Loucy (cell line): ENCODE measurements at regions not wholly inside any gene's neighbourhood (a gene's known extent, or its start where the extent isn't known, plus 50 kb on each side); places are given as distances from the start of the nearest gene placed in this dataset.
"Not testable (repeated sequence)": the region's sequence is repeated elsewhere in the genome, so short reads cannot be mapped to it uniquely, and the experiment has no call there.

Experiments
- H2AFZ ChIP-seq: fragments of 200-600 bp; sonication (generic); 2 replicates; pipeline ENCODE4 v1.6.0; 2016; ENCODE audit warnings: antibody characterized with exemption, mild to moderate bottlenecking, low read length, moderate library complexity
- H3F3A ChIP-seq: fragments of 200-600 bp; 2 replicates; pipeline ENCODE4 v1.6.0; 2016; ENCODE audit warnings: antibody characterized with exemption, low read depth, mild to moderate bottlenecking
- H3K27me3 ChIP-seq: fragments of 200-600 bp; sonication (generic); 2 replicates; pipeline ENCODE4 v1.6.1; 2014; ENCODE audit warnings: low read length, mild to moderate bottlenecking; ENCODE audit not compliant: insufficient read depth, poor library complexity, severe bottlenecking
- H3K36me3 ChIP-seq: fragments of 200-600 bp; sonication (generic); 2 replicates; pipeline ENCODE4 v1.6.1; 2016; ENCODE audit warnings: low read length; ENCODE audit not compliant: insufficient read depth
- H3K4me1 ChIP-seq: fragments of 200-600 bp; sonication (generic); 2 replicates; pipeline ENCODE4 v1.5.1; 2014; ENCODE audit warnings: low read length, mild to moderate bottlenecking; ENCODE audit not compliant: insufficient read depth, poor library complexity, severe bottlenecking
- H3K4me2 ChIP-seq: fragments of 200-600 bp; sonication (generic); 2 replicates; pipeline ENCODE4 v1.6.0; 2014; ENCODE audit warnings: antibody characterized with exemption, low read length, low read depth, mild to moderate bottlenecking; ENCODE audit not compliant: poor library complexity, severe bottlenecking
- H3K4me3 ChIP-seq: fragments of 200-600 bp; sonication (generic); 2 replicates; pipeline ENCODE4 v1.5.1; 2014; ENCODE audit warnings: low read length, mild to moderate bottlenecking, mixed read lengths; ENCODE audit not compliant: poor library complexity, severe bottlenecking
- H3K79me2 ChIP-seq: fragments of 200-600 bp; sonication (generic); 2 replicates; pipeline ENCODE4 v1.6.1; 2014; ENCODE audit warnings: low read length; ENCODE audit not compliant: insufficient read depth
- H3K9ac ChIP-seq: fragments of 200-600 bp; sonication (generic); 2 replicates; pipeline ENCODE4 v1.6.0; 2014; ENCODE audit warnings: mild to moderate bottlenecking, low read depth, low read length, moderate library complexity; ENCODE audit not compliant: poor library complexity, severe bottlenecking
- H3K9me2 ChIP-seq: fragments of 200-600 bp; sonication (generic); replicated peaks from 2 replicates; pipeline ENCODE4 v1.6.1; 2016; ENCODE audit warnings: low read depth, low read length, mixed read lengths
- H3K9me3 ChIP-seq: fragments of 200-600 bp; sonication (generic); 2 replicates; pipeline ENCODE4 v1.6.1; 2014; ENCODE audit warnings: mild to moderate bottlenecking, antibody characterized with exemption, low read length, low read depth; ENCODE audit not compliant: insufficient read depth
- H4K20me1 ChIP-seq: fragments of 200-600 bp; sonication (generic); 2 replicates; pipeline ENCODE4 v1.6.0; 2014; ENCODE audit warnings: antibody characterized with exemption, low read length, mild to moderate bottlenecking; ENCODE audit not compliant: insufficient read depth, poor library complexity, severe bottlenecking
- CTCF ChIP-seq: fragments of 200-600 bp; sonication (generic); conservative IDR thresholded peaks from 2 replicates; pipeline ENCODE4 v1.5.1; 2014; ENCODE audit warnings: mild to moderate bottlenecking, antibody characterized with exemption, low read length
- EZH2phosphoT487 ChIP-seq: fragments of 200-600 bp; IDR thresholded peaks from 2 replicates; pipeline ENCODE4 v1.6.1; 2018; ENCODE audit warnings: antibody characterized with exemption, mild to moderate bottlenecking, moderate library complexity, borderline replicate concordance

- no peaks in the 10 kb centered on the region for H3F3A ChIP-seq
- H3K4me2 ChIP-seq: no peak overlapping the region
- H3K27me3 ChIP-seq: no peaks in the 10 kb centered on the region
- H3K9ac ChIP-seq: no peak overlapping the region
- H3K9me2 ChIP-seq: no peaks in the 10 kb centered on the region
- H3K9me3 ChIP-seq: no peaks in the 10 kb centered on the region
- no peak overlapping the region for H3K4me3 ChIP-seq
- no peaks in the 10 kb centered on the region for H4K20me1 ChIP-seq
- no peak overlapping the region for H2AFZ ChIP-seq
- H3K4me1 ChIP-seq: no peaks in the 10 kb centered on the region
- no peaks in the 10 kb centered on the region for H3K36me3 ChIP-seq
- no peaks in the 10 kb centered on the region for H3K79me2 ChIP-seq
- no peak for TF ChIP-seq CTCF
- TF ChIP-seq EZH2phosphoT487: no peak
Observed at GRCh38 chr13:67509018-67509417, 278.9 kb upstream of the PCDH9 start.

- not testable (repeated sequence) for H4K20me1 ChIP-seq, H3F3A ChIP-seq, H3K9me2 ChIP-seq, H3K4me3 ChIP-seq, H3K79me2 ChIP-seq, H3K27me3 ChIP-seq, H3K4me2 ChIP-seq, H3K4me1 ChIP-seq, H3K9me3 ChIP-seq, H3K36me3 ChIP-seq, H2AFZ ChIP-seq, H3K9ac ChIP-seq
Observed at GRCh38 chr13:67508275-67508674, 278.1 kb upstream of the PCDH9 start.

- no peak overlapping the region for H3K9ac ChIP-seq
- H3K36me3 ChIP-seq: no peaks in the 10 kb centered on the region
- no peaks in the 10 kb centered on the region for H3K9me3 ChIP-seq
- H2AFZ ChIP-seq: no peak overlapping the region
- H3K4me1 ChIP-seq: no peaks in the 10 kb centered on the region
- H3K27me3 ChIP-seq: no peaks in the 10 kb centered on the region
- no peaks in the 10 kb centered on the region for H3K79me2 ChIP-seq
- H3K4me3 ChIP-seq: no peak overlapping the region
- no peaks in the 10 kb centered on the region for H3K9me2 ChIP-seq
- no peaks in the 10 kb centered on the region for H4K20me1 ChIP-seq
- H3F3A ChIP-seq: no peaks in the 10 kb centered on the region
- TF ChIP-seq CTCF: no peak
- TF ChIP-seq EZH2phosphoT487: no peak
- H3K4me2 ChIP-seq: no peak overlapping the region
Observed at GRCh38 chr13:67506407-67506806, 276.3 kb upstream of the PCDH9 start.

- Histone ChIP-seq H3F3A (no peaks in the 10 kb centered on the region), H3K27me3 (no peaks in the 10 kb centered on the region), H3K36me3 (no peaks in the 10 kb centered on the region), H3K4me2 (no peak overlapping the region), H3K9me2 (no peaks in the 10 kb centered on the region), H4K20me1 (no peaks in the 10 kb centered on the region), H2AFZ (no peak overlapping the region), H3K4me3 (no peak overlapping the region), H3K9ac (no peak overlapping the region), H3K9me3 (no peaks in the 10 kb centered on the region), H3K4me1 (no peaks in the 10 kb centered on the region), H3K79me2 (no peaks in the 10 kb centered on the region)
- TF ChIP-seq EZH2phosphoT487 (no peak), CTCF (no peak)
Observed at GRCh38 chr13:67505376-67505775, 275.2 kb upstream of the PCDH9 start.
